ENCODE measurements at regions not wholly inside any gene's neighbourhood (a gene's known extent, or its start where the extent isn't known, plus 50 kb on each side); places are given as distances from the start of the nearest gene placed in this dataset.

DNA sequence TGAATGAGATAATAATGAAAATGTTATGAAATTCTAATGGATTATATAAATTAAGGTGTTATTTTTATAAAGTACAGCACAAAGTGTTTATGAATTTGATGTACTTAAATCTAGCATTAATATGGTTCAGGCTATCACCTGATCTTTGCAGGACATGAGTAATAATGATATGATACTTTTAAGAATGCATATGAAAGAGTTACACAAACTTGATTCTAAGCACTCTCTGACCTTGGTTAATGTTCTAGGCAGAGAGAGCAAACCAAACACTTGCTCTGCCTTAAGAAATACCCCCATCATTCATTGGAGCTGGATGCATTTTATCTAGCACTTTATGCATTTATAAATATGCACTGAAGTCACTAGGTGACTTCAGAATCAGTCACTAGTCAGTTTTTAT lies 942.2 kb upstream of the CDH8 start:
- FAIRE-seq (no peak), DNase-seq (no peak), ATAC-seq (no peak)
- Histone ChIP-seq H3K27me3 (no peaks in the 10 kb centered on the region), H3K36me3 (no peaks in the 10 kb centered on the region), H3K4me1 (no peaks in the 10 kb centered on the region), H3K4me3 (no peak overlapping the region), H3K27ac (no peak overlapping the region), H3K9me3 (no peaks in the 10 kb centered on the region)
- TF ChIP-seq, protein P1, sequence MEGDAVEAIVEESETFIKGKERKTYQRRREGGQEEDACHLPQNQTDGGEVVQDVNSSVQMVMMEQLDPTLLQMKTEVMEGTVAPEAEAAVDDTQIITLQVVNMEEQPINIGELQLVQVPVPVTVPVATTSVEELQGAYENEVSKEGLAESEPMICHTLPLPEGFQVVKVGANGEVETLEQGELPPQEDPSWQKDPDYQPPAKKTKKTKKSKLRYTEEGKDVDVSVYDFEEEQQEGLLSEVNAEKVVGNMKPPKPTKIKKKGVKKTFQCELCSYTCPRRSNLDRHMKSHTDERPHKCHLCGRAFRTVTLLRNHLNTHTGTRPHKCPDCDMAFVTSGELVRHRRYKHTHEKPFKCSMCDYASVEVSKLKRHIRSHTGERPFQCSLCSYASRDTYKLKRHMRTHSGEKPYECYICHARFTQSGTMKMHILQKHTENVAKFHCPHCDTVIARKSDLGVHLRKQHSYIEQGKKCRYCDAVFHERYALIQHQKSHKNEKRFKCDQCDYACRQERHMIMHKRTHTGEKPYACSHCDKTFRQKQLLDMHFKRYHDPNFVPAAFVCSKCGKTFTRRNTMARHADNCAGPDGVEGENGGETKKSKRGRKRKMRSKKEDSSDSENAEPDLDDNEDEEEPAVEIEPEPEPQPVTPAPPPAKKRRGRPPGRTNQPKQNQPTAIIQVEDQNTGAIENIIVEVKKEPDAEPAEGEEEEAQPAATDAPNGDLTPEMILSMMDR (IDR thresholded peaks at IDR 0.05): no peak
- intact Hi-C loops (cut with DNase I): no loop called here

DNA sequence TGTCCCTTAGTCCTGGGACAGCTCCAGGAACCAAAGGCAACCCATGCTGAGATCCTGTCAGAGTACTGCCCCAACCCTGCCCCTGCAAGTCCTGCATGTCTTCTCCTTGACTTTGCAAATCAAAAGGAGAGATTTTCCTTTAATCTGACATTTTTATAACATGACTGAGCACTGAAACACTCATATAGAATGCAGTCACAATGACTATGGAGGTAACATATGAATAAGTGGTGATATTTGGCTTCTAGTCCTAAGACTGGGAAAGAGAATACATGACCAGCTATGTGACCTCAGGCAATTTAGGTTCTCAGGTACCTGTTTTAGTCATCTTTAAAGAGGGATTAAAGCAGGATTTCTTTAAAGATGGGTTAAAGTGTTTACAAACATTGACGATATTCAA lies 941.6 kb upstream of the CDH8 start:
- H3K27me3 ChIP-seq: no peaks in the 10 kb centered on the region
- 78 to 93% methylated on average over 1 of the region's 1 CpG for WGBS, 2 donors
- H3K4me1 ChIP-seq: no peaks in the 10 kb centered on the region
- H3K9me3 ChIP-seq: no peaks in the 10 kb centered on the region
- TF ChIP-seq, protein P1 (IDR thresholded peaks at IDR 0.05): no peak
- intact Hi-C loops (cut with DNase I): no loop called here
- H3K4me3 ChIP-seq: no peak overlapping the region
- ATAC-seq (no peak), DNase-seq (no peak), FAIRE-seq (no peak)
- no peak overlapping the region for H3K27ac ChIP-seq
- H3K36me3 ChIP-seq: no peaks in the 10 kb centered on the region

DNA sequence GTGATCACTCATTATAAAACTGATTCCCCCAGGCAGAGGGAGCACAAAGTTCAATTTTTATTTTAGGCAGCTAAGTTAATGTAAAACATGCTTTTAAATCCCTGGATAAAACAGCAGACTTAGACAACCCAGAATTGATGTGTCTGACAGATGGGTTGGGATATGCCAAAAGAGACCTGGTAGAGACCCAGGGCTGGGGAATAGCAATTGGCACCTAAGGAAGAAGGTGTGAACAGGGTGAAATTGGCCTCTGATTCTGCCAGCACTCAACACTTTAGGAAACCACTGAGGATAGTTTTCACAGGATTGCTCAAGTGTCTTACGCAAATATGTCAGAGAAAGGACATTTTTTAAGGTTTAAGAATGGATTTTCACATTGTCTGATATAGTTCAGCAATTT lies 938.2 kb upstream of the CDH8 start:
- intact Hi-C loops (cut with DNase I): no loop called here
- FAIRE-seq (no peak), ATAC-seq (no peak), DNase-seq (no peak)
- WGBS, 2 donors: 63 to 78% methylated on average over 1 of the region's 1 CpG
- H3K9me3 ChIP-seq: no peaks in the 10 kb centered on the region
- H3K27me3 ChIP-seq: no peaks in the 10 kb centered on the region
- no peaks in the 10 kb centered on the region for H3K4me1 ChIP-seq
- TF ChIP-seq, protein P1 (IDR thresholded peaks at IDR 0.05): no peak
- H3K4me3 ChIP-seq: no peak overlapping the region
- no peak overlapping the region for H3K27ac ChIP-seq
- no peaks in the 10 kb centered on the region for H3K36me3 ChIP-seq

DNA sequence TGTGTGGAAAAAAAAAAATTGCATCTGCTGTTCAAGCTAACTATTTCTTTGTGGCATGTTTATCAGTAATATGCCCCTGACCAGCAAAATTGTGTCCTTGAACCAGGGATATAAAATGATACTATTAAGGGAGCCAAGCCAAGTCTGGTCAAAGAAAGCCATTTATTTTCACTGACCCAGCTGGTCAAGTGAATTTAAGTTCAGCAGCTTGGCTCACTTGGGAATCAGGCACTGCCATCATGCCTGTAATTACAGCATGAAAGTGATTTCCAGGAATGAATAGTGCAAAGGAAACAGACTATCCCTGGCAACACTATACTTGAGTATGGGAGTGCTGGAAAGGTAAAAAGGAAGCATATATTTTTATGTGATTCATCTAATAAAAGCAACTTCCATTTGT lies 934.6 kb upstream of the CDH8 start:
- DNase-seq: no peak

DNA sequence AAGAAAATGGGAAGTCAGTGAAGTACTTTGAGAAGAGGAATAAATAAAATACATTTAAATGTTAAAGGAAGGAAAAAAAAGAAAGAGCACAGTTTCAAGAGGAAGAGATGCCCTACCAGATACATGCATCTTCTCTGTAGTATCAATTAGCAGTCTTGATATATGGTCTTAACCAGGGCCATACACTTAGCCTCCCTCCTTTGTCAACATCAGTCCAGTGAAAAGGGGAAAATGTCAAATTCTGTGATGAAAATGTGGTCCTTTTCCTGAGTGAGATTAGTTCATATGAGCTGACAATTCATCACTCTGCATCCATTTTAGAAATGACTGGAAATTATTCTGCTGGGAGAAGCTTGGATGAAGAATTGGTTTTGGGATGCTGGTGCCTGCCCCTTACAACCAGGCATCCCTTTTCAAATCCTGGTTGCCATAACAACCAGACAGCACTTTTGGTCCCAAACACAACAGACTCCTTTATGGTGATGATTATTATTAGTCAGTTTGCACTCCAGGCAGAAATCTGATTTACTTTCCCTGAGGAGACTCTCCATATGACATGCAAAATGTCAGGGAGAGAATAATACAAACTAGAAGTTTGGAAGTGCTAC lies 933.6 kb upstream of the CDH8 start:
- no peak for DNase-seq
- H3K4me3 ChIP-seq: no peak overlapping the region
- H3K36me3 ChIP-seq: no peaks in the 10 kb centered on the region
- H3K4me1 ChIP-seq: no peaks in the 10 kb centered on the region
- no peaks in the 10 kb centered on the region for H3K27me3 ChIP-seq
- ATAC-seq: no peak
- H3K27ac ChIP-seq: no peak overlapping the region
- FAIRE-seq: no peak
- TF ChIP-seq, protein P1 (IDR thresholded peaks at IDR 0.05): no peak
- intact Hi-C loops (cut with DNase I): no loop called here
- H3K9me3 ChIP-seq: no peaks in the 10 kb centered on the region

More for the DNA sequence above, 934.6 kb upstream of the CDH8 start:
- Histone ChIP-seq H3K4me3 (no peak overlapping the region), H3K4me1 (no peaks in the 10 kb centered on the region), H3K27ac (no peak overlapping the region), H3K27me3 (no peaks in the 10 kb centered on the region), H3K36me3 (no peaks in the 10 kb centered on the region), H3K9me3 (no peaks in the 10 kb centered on the region)
- ATAC-seq (no peak), FAIRE-seq (no peak)
- intact Hi-C loops (cut with DNase I): no loop called here
- TF ChIP-seq, protein P1 (IDR thresholded peaks at IDR 0.05): no peak

All from pancreas (tissue), 10 donors.